ENCODE measurements at regions not wholly inside any gene's neighbourhood (a gene's known extent, or its start where the extent isn't known, plus 50 kb on each side); places are given as distances from the start of the nearest gene placed in this dataset.
A peak's percentile ranks its signal among the peaks of the same experiment; 100 is the strongest.
"Not testable (repeated sequence)": the region's sequence is repeated elsewhere in the genome, so short reads cannot be mapped to it uniquely, and the experiment has no call there.

- DNase-seq: no peak
Measured at GRCh38 chr22:17318817-17319216, 50.4 kb upstream of the CECR2 start.

GRCh38 chr22:17315310-17315709, 54.0 kb upstream of the CECR2 start:
- no peak for DNase-seq

- DNase-seq: no peak
Measured at GRCh38 chr22:17314487-17314886, 54.8 kb upstream of the CECR2 start.

- no peak for DNase-seq
Measured at GRCh38 chr22:17313626-17314025, 55.6 kb upstream of the CECR2 start.

- DNase-seq: no peak
Measured at GRCh38 chr22:17307566-17307965, 61.7 kb upstream of the CECR2 start.

- no peak for DNase-seq
Measured at GRCh38 chr22:17305076-17305475, 64.2 kb upstream of the CECR2 start.

GRCh38 chr22:17303840-17304779, 65.2 kb upstream of the CECR2 start:
- DNase-seq: peak; percentile 58 to 60

GRCh38 chr22:17303441-17303839, 65.8 kb upstream of the CECR2 start:
- DNase-seq: no peak

- DNase-seq: no peak
Measured at GRCh38 chr22:17302616-17303015, 66.6 kb upstream of the CECR2 start.

- DNase-seq: no peak
Measured at GRCh38 chr22:17300926-17301325, 68.3 kb upstream of the CECR2 start.

- not testable (repeated sequence) for DNase-seq
Measured at GRCh38 chr22:17298805-17299502, 70.3 kb upstream of the CECR2 start.

GRCh38 chr22:17285656-17286055, 66.4 kb upstream of the ADA2 start:
- no peak for DNase-seq

GRCh38 chr22:17284888-17285287, 65.7 kb upstream of the ADA2 start:
- no peak for DNase-seq

GRCh38 chr22:17284466-17284865, 65.2 kb upstream of the ADA2 start:
- DNase-seq: no peak

GRCh38 chr22:17283865-17284264, 64.6 kb upstream of the ADA2 start:
- DNase-seq: not testable (repeated sequence)

- DNase-seq: no peak
Measured at GRCh38 chr22:17283423-17283822, 64.2 kb upstream of the ADA2 start.

GRCh38 chr22:17281440-17281841, 62.2 kb upstream of the ADA2 start:
- DNase-seq: no peak

GRCh38 chr22:17281026-17281425, 61.8 kb upstream of the ADA2 start:
- no peak for DNase-seq

- no peak for DNase-seq
Measured at GRCh38 chr22:17272511-17272991, 53.3 kb upstream of the ADA2 start.

GRCh38 chr22:17271711-17272451, 52.6 kb upstream of the ADA2 start:
- DNase-seq: no peak

GRCh38 chr22:17269607-17270261, 50.5 kb upstream of the ADA2 start:
- no peak for DNase-seq

- DNase-seq: no peak
Measured at GRCh38 chr22:17269224-17269606, 50.0 kb upstream of the ADA2 start.
